ENCODE measurements at regions not wholly inside any gene's neighbourhood (a gene's known extent, or its start where the extent isn't known, plus 50 kb on each side); places are given as distances from the start of the nearest gene placed in this dataset.

DNA sequence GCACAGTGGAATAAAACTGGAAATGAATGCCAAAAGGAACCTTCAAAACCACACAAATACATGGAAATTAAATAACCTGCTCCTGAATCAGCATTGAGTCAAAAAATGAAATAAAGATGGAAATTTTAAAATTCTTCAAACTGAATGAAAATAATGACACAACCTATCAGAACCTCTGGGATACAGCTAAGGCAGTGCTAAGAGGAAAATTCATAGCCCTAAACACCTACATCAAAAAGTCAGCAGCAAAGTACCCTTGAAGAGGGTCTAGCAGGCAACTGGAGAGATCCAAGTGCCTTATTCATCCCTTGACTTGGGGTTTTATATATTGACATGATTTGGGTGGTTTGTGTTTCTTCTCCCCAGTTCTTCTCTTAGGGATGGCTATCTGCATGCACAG, 294.1 kb downstream of the PMP22 start:
- intact Hi-C loops (cut with DNase I; ENCODE audit: low total_unique reads), result no loop called here
- DNase-seq (ENCODE audit: low spot score in 2 of 2), result no peak
- H3K36me3 ChIP-seq, result no peaks in the 10 kb centered on the region

DNA sequence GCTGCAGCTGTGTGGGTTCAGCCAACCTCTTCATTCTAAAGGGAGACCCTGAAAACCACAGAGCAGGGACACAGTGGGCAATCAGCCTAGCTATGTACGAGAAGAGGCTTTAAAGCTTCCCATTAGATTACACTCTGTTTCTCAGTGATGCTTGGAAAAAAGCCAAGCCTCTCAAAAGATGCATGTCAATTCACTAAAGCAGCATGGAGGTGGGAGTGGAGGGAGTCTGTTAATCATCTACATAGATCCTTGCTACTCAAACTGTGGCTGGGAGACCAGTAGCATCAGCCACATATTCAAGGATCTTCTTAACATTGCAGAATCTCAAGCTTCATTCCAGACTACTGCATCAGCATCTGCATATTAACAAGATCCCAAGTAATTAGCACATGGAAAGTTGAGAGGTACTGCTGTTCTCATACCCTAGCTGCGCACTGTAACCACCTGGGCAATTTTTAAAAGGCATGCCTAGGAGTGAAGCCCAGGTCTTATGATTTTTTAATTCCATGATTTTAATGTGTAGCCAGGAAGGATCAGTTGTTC, 305.9 kb downstream of the PMP22 start:
- Histone ChIP-seq H3K27me3 (no peaks in the 10 kb centered on the region), H3K4me3 (no peak overlapping the region), H3K9me3 (no peaks in the 10 kb centered on the region), H3K4me1 (no peaks in the 10 kb centered on the region), H3K27ac (no peak overlapping the region), H3K36me3 (no peaks in the 10 kb centered on the region)
- intact Hi-C loops (cut with DNase I; ENCODE audit: low total_unique reads), result no loop called here
- TF ChIP-seq POLR2AphosphoS5 (IDR thresholded peaks at IDR 0.05) (no peak), POLR2A (IDR thresholded peaks at IDR 0.05) (no peak)
- TF ChIP-seq, protein P1, sequence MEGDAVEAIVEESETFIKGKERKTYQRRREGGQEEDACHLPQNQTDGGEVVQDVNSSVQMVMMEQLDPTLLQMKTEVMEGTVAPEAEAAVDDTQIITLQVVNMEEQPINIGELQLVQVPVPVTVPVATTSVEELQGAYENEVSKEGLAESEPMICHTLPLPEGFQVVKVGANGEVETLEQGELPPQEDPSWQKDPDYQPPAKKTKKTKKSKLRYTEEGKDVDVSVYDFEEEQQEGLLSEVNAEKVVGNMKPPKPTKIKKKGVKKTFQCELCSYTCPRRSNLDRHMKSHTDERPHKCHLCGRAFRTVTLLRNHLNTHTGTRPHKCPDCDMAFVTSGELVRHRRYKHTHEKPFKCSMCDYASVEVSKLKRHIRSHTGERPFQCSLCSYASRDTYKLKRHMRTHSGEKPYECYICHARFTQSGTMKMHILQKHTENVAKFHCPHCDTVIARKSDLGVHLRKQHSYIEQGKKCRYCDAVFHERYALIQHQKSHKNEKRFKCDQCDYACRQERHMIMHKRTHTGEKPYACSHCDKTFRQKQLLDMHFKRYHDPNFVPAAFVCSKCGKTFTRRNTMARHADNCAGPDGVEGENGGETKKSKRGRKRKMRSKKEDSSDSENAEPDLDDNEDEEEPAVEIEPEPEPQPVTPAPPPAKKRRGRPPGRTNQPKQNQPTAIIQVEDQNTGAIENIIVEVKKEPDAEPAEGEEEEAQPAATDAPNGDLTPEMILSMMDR (IDR thresholded peaks at IDR 0.05), result no peak
- no peak for DNase-seq (ENCODE audit: low spot score in 2 of 2)

More for the DNA sequence above, 294.1 kb downstream of the PMP22 start:
- no peak for TF ChIP-seq POLR2AphosphoS5 (IDR thresholded peaks at IDR 0.05)
- no peak for TF ChIP-seq POLR2A (IDR thresholded peaks at IDR 0.05)
- TF ChIP-seq, protein P1 (IDR thresholded peaks at IDR 0.05), result no peak
- Histone ChIP-seq H3K4me3 (no peak overlapping the region), H3K27ac (no peak overlapping the region), H3K9me3 (peaks cover 12 to 19% of the 10 kb centered on the region in 2 donors), H3K4me1 (no peaks in the 10 kb centered on the region), H3K27me3 (peaks cover 0 to 8% of the 10 kb centered on the region in 2 donors)

DNA sequence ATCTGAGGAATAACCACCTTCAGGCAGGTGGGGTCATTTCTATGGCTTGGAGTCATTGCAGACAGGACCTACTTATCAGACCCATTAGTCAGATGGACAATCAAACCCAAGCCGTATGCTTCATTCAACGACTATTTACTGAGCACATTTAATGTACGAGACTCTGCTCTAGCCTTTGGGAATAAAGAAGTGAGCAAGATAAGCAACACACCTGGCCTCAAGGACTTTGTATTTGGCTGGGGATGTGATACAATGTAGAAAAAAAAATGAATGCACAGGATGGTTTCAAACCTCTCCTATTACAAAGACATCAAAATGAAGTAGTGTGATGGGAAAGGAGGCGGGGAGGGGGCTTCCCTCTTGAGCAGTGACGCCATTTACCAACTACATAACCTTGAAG, 311.7 kb downstream of the PMP22 start:
- no peaks in the 10 kb centered on the region for H3K9me3 ChIP-seq
- no peaks in the 10 kb centered on the region for H3K36me3 ChIP-seq
- no peaks in the 10 kb centered on the region for H3K4me1 ChIP-seq
- no peak overlapping the region for H3K27ac ChIP-seq
- intact Hi-C loops (cut with DNase I; ENCODE audit: low total_unique reads), result no loop called here
- no peak overlapping the region for H3K4me3 ChIP-seq
- TF ChIP-seq POLR2AphosphoS5 (IDR thresholded peaks at IDR 0.05) (no peak), POLR2A (IDR thresholded peaks at IDR 0.05) (no peak)
- TF ChIP-seq, protein P1 (IDR thresholded peaks at IDR 0.05), result no peak
- H3K27me3 ChIP-seq, result no peaks in the 10 kb centered on the region
- DNase-seq (ENCODE audit: low spot score in 2 of 2), result no peak

DNA sequence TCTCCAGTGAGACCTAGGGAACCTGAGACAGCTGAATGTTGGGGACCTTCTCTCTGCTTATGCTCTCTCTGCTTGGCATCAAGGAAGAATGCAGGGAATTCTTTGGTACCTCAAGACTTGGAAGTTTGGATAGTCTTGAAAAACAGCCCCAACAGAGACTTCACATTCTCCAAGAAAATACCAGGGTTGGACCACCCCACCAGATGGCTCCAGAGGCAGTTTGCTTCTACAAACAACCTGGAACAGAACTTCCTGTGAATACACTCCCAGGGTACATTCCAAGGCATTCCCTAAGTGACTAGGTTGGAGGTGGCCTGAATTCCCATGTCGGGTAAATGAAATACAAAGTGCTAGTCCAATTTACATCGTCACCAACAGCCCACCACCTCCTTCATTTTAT, 314.4 kb downstream of the PMP22 start:
- no peak for TF ChIP-seq POLR2A (IDR thresholded peaks at IDR 0.05)
- H3K9me3 ChIP-seq, result no peaks in the 10 kb centered on the region
- DNase-seq (ENCODE audit: low spot score in 2 of 2), result no peak

DNA sequence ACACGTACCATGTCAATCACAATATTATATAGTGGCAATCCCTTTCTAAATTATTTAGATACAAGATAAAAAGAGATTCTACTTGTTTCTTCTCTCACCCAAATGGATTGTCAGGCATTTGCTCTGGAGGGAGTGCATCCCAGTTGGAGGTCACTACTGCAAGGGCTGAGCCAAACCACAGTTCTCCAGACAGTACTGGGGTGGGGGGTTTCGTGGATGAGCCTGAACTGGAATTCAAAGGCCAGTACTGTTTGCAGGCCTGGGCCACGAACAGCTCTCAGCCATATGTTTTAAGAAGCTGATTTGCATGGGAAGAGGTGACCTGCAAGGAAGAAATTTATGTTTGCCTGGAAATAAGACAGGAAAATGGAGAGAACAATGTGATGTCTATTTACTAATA, 314.9 kb downstream of the PMP22 start:
- Histone ChIP-seq H3K4me1 (no peaks in the 10 kb centered on the region), H3K36me3 (no peaks in the 10 kb centered on the region), H3K9me3 (no peaks in the 10 kb centered on the region), H3K27ac (no peak overlapping the region), H3K27me3 (no peaks in the 10 kb centered on the region), H3K4me3 (no peak overlapping the region)
- no peak for DNase-seq (ENCODE audit: low spot score in 2 of 2)
- intact Hi-C loops (cut with DNase I; ENCODE audit: low total_unique reads), result no loop called here
- no peak for TF ChIP-seq POLR2A (IDR thresholded peaks at IDR 0.05)
- TF ChIP-seq, protein P1 (IDR thresholded peaks at IDR 0.05), result no peak
- no peak for TF ChIP-seq POLR2AphosphoS5 (IDR thresholded peaks at IDR 0.05)

More for the DNA sequence above, 314.4 kb downstream of the PMP22 start:
- no peak overlapping the region for H3K27ac ChIP-seq
- H3K4me3 ChIP-seq, result no peak overlapping the region
- intact Hi-C loops (cut with DNase I; ENCODE audit: low total_unique reads), result no loop called here
- H3K4me1 ChIP-seq, result no peaks in the 10 kb centered on the region
- H3K36me3 ChIP-seq, result no peaks in the 10 kb centered on the region
- H3K27me3 ChIP-seq, result no peaks in the 10 kb centered on the region

DNA sequence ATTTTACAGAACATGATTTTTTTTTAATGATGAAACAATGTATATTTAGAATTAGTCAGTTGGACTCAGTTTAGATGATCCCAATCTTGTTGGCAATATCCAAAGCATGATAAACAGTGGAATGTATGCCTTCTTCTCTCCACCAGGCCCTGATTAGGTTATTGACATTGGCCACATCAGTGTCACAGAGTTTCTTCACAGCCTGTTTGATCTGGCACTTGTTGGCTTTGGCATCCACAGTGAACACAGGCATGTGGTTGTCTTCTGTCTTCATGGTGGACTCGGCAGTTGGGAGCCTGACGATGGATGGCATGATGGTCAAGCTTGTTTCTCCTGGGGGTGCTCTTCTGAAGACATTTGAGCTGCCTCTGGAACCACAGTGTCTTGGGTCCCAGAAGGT, 317.5 kb downstream of the PMP22 start:
- H3K4me3 ChIP-seq, result no peak overlapping the region
- DNase-seq (ENCODE audit: low spot score in 2 of 2), result no peak
- H3K4me1 ChIP-seq, result no peaks in the 10 kb centered on the region
- intact Hi-C loops (cut with DNase I; ENCODE audit: low total_unique reads), result no loop called here
- no peaks in the 10 kb centered on the region for H3K9me3 ChIP-seq
- H3K27ac ChIP-seq, result no peak overlapping the region
- peaks cover 0 to 5% of the 10 kb centered on the region in 2 donors for H3K27me3 ChIP-seq
- no peaks in the 10 kb centered on the region for H3K36me3 ChIP-seq
- TF ChIP-seq, protein P1 (IDR thresholded peaks at IDR 0.05), result no peak
- TF ChIP-seq POLR2A (IDR thresholded peaks at IDR 0.05), result no peak
- TF ChIP-seq POLR2AphosphoS5 (IDR thresholded peaks at IDR 0.05), result no peak

Data from breast epithelium (tissue), 4 donors.